NCI-H1436 (cell line): ENCODE measurements at regions not wholly inside any gene's neighbourhood (a gene's known extent, or its start where the extent isn't known, plus 50 kb on each side); places are given as distances from the start of the nearest gene placed in this dataset.
"Not testable (repeated sequence)": the region's sequence is repeated elsewhere in the genome, so short reads cannot be mapped to it uniquely, and the experiment has no call there.

Experiments
- DNase-seq: peaks from one replicate; lab custom pipeline; 2025; lab: John Stamatoyannopoulos, UW

- no peak for DNase-seq
Observed at GRCh38 chr2:105494683-105495425, 96.0 kb upstream of the FHL2 start.

GRCh38 chr2:105490956-105491355 lies 92.1 kb upstream of the FHL2 start:
- no peak for DNase-seq

- DNase-seq = no peak
Observed at GRCh38 chr2:105490204-105490603, 91.4 kb upstream of the FHL2 start.

DNA sequence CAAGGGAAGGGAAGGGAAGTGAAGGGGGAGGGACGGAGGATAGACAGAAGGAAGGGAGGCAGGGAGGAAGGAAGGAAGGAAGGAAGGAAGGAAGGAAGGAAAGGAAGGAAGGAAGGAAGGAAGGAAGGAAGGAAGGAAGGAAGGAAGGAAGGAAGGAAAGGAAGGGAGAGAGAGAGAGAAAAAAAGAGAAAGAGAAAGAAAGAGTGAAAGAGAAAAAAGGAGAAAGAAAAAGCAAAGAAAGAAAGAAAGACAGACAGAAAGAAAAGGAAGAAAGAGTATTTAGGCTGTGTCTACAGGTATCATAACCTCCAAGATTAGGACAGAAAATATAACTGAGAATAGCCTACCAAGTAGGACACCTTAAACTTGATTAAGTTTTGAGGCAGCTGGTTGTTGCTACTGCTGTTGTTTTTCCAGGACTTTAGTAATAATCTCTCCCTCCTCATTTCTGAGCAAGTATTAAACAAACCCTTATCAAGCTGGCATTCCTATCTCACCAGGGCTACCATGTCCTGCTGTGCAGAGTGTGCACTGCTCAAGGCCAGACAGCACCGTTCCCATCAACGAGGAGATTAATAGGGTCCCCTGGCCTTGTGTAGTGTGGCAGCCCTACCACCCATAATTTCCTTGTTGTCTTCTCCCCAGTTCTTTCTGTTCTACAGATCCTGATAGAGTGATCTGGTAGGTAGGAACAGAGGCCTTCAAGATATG lies 90.5 kb upstream of the FHL2 start:
- no peak for DNase-seq

GRCh38 chr2:105488285-105488684 lies 89.4 kb upstream of the FHL2 start:
- DNase-seq = no peak

DNA sequence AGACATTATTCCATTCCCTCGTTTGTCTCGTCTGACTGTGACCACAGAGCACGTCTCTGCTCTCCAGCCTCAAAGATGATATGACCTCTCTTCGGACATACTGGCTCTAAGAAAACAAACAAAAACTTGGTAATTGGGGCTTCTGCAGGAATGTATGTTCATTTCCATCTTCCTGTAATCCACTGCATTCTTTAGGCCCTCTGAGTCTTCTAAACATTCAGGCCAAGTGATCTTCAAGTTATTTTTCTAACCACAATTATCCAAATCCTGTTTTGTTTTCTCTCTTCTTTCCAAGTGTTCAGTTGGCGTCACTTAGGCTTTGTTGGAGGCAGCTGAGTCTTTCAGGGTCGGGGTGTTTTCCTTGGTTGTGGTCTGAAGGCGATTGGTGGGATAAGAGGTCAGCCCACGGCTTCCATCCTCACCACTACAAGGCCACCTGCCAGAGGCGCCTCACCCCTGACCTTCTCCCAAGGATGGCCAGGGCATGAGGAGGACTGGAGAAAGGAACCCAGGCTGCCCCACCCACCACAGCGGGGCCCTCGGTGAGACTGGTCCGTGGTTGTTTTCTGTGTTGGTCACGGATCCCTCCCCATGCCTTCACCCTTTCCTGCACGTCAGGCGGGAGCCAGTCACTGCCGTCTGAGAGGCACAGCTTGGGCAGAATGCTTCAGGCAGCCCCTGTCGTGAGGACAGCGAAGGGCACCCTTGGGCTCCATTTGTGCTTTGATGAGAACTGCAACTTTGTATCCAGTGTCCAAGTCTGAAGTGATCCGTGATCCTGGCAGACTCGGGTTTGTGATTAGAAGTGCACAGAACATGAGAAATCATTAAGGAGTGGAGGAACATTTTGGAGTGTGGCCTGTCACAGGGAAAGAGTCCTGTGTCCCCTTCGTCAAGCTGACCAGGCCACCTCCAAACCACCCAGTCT lies 88.6 kb upstream of the FHL2 start:
- DNase-seq = no peak

- no peak for DNase-seq
Observed at GRCh38 chr2:105486762-105487141, 87.9 kb upstream of the FHL2 start.

- no peak for DNase-seq
Observed at GRCh38 chr2:105478670-105479069, 79.8 kb upstream of the FHL2 start.

GRCh38 chr2:105477050-105477620 lies 78.3 kb upstream of the FHL2 start:
- not testable (repeated sequence) for DNase-seq

- DNase-seq = no peak
Observed at GRCh38 chr2:105473011-105473410, 74.2 kb upstream of the FHL2 start.

DNA sequence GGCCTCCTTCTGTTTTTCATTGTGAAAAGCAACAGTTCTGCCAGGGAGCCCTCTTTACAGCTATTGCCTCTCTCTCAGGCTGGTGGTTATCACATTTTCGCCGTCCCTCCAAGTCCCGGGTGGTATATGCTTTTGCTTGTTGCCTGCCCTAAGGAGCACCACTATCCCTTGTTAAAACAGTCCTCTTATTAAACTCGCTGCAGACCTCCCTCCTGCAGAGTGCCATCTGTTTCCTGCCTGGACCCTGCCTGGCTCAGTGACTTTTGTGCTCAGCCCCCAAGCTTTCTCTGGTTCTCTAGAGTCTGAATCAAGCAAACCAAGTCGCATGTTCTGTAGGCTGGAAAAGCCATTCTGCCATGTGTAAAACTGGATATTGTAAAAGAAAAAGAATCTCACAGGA lies 72.1 kb upstream of the FHL2 start:
- no peak for DNase-seq

DNA sequence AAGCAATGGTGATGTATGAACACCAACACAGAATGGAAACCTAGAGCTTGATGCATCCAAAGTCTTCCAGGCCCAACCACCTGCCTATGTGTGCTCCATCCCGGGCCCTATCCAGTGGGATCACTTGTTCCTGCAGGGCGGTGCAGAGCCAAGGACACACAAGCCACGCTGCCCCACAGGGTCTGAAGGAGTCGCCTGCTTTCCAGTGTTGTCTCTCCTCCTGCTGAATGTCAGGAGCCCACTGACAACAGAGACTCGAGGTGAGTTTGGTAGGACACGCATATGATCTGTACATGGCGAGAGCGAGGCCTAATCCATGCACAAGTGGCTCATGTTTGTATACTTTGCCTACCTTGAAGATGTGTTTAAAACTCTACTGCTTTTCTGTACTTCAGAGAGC lies 70.9 kb upstream of the FHL2 start:
- DNase-seq = no peak

GRCh38 chr2:105468582-105469042 lies 69.8 kb upstream of the FHL2 start:
- DNase-seq = no peak

- DNase-seq = no peak
Observed at GRCh38 chr2:105464325-105464724, 65.5 kb upstream of the FHL2 start.

- no peak for DNase-seq
Observed at GRCh38 chr2:105460048-105460732, 61.3 kb upstream of the FHL2 start.

DNA sequence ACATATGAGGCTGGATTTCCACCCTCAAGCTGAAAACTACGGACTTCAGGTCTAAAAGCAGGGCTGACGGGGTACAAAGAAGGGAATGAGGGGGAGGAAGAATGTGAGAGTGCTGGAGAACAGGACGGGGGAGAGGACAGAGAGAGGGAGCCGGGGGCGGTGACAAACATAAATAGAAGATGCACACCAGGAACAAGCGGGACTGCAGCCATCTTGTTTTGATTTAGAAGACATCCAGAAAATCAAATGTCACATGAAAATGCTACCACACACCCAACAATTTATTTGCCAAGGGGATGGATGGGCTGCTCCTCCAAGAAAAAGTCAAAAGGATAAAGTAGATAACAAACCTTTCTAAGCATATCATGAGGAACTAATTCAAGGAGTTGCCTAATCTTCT lies 59.2 kb upstream of the FHL2 start:
- no peak for DNase-seq

GRCh38 chr2:105455488-105456003 lies 56.7 kb upstream of the FHL2 start:
- DNase-seq = peak; percentile 49

DNA sequence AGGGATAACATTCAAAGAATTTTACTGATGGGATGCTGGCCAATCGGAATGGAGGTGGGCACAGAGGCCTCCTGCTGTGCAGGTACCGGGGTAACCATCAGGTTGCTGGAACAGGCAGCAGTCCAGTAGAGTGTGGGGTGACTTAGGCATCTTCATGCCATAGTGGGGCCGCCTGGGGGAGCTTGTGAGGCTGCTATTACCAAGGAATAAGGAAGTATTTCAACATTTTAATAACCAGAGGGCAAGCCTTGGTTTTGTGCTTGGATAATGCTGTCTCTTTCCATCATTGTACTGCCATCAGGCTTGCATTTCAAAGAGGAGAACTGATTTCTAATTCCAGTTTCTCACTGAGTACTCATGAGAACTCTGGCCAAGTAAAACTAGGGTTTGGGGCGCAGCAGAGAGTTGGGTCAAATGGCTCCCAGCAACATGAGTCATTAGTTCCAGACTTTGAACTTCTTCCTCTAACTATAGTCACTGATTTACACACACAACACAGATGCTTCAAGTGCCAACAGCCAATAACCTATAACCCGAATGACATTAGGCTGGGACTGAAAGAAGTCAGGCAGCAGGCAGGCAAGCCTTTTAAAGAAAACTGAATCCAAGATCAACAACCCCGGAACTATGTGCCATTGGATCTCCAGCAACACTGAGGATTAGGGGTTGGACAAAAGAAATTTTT lies 56.1 kb upstream of the FHL2 start:
- DNase-seq = no peak

GRCh38 chr2:105451571-105452166 lies 52.8 kb upstream of the FHL2 start:
- DNase-seq = no peak

- DNase-seq = no peak
Observed at GRCh38 chr2:105450471-105450870, 51.6 kb upstream of the FHL2 start.
